HepG2 (cell line): ENCODE measurements at regions not wholly inside any gene's neighbourhood (a gene's known extent, or its start where the extent isn't known, plus 50 kb on each side); places are given as distances from the start of the nearest gene placed in this dataset.

Source experiments
- ARNT2 ChIP-seq: sonication (generic); formaldehyde crosslinking; IDR thresholded peaks from 2 replicates; pipeline ENCODE4 v1.8.0; 2022; ENCODE audit warnings: mild to moderate bottlenecking, low read depth, missing genetic modification reagents, moderate library complexity
- EZH2 ChIP-seq: conservative IDR thresholded peaks from 2 replicates; pipeline ENCODE4 v1.6.1; 2012; ENCODE audit warnings: mild to moderate bottlenecking, low read depth, low read length, moderate library complexity
- HDAC2 ChIP-seq: sonication (generic); formaldehyde crosslinking; IDR thresholded peaks from 2 replicates; pipeline ENCODE4 v1.4.0; 2020; ENCODE audit warnings: missing genetic modification reagents
- MED13 ChIP-seq: sonication (generic); formaldehyde crosslinking; IDR thresholded peaks from 2 replicates; pipeline ENCODE4 v1.5.0; 2020; ENCODE audit warnings: missing genetic modification reagents
- SUZ12 ChIP-seq: fragments of 150-350 bp; IDR thresholded peaks from 2 replicates; pipeline ENCODE4 v1.6.1; 2014; ENCODE audit warnings: low read depth, low read length
- ZNF407 ChIP-seq: sonication (generic); formaldehyde crosslinking; IDR thresholded peaks from one replicate; pipeline ENCODE4 v1.5.1; 2020; ENCODE audit warnings: mild to moderate bottlenecking, missing genetic modification reagents; ENCODE audit errors: not compliant biosample characterization

- no peak for TF ChIP-seq ZNF407 (CRISPR knock-in tag)
- no peak for TF ChIP-seq HDAC2
- TF ChIP-seq EZH2: no peak
- no peak for TF ChIP-seq MED13 (CRISPR knock-in tag)
- no peak for TF ChIP-seq ARNT2 (CRISPR knock-in tag)
- TF ChIP-seq SUZ12: no peak
Measured at GRCh38 chr10:4683838-4684237, 142.2 kb upstream of the AKR1E2 start.
